Activated CD8-positive, alpha-beta T cell treated with anti-CD3 and anti-CD28 coated beads for 36 hours (primary cell): ENCODE measurements at regions not wholly inside any gene's neighbourhood (a gene's known extent, or its start where the extent isn't known, plus 50 kb on each side); places are given as distances from the start of the nearest gene placed in this dataset.

Experiments used
- ATAC-seq: fragments of 200-7000 bp; cut with Tn5 transposase; one replicate; pipeline ENCODE4 v1.10.0; 2021; ENCODE audit warnings: mild to moderate bottlenecking, moderate library complexity
- CTCF ChIA-PET: fragments of 350-600 bp; sonication (Branson Sonifier 250); formaldehyde crosslinking; loops from one replicate; lab custom pipeline; 2021; ENCODE audit warnings: antibody characterized with exemption; lab: Charles Lee
- POLR2A ChIA-PET: fragments of 350-600 bp; sonication (Branson Sonifier 250); formaldehyde crosslinking; loops from one replicate; lab custom pipeline; 2021; ENCODE audit warnings: antibody characterized with exemption; lab: Charles Lee
- DNase-seq: peaks from one replicate; pipeline ENCODE4 v3.0.0-alpha.2; 2020
- H3K27ac Mint-ChIP-seq: one replicate; pipeline ENCODE4 v1.8.0; 2021; ENCODE audit warnings: mild to moderate bottlenecking, mixed read lengths
- H3K27me3 Mint-ChIP-seq: one replicate; pipeline ENCODE4 v1.8.0; 2021; ENCODE audit warnings: mixed read lengths
- H3K36me3 Mint-ChIP-seq: one replicate; pipeline ENCODE4 v1.8.0; 2021; ENCODE audit warnings: low read depth, mixed read lengths
- H3K4me1 Mint-ChIP-seq: one replicate; pipeline ENCODE4 v1.8.0; 2021; ENCODE audit warnings: low read depth, mixed read lengths
- H3K4me3 Mint-ChIP-seq: one replicate; pipeline ENCODE4 v1.8.0; 2021; ENCODE audit warnings: mild to moderate bottlenecking, moderate library complexity, mixed read lengths
- H3K9me3 Mint-ChIP-seq: one replicate; pipeline ENCODE4 v1.8.0; 2021; ENCODE audit warnings: mixed read lengths
- intact Hi-C: fragments of 100-400 bp; cut with micrococcal nuclease; formaldehyde crosslinking; loops from one replicate; pipeline ENCODE4 v1.10.0; 2022
- TF ChIP-seq, protein P1 (sequence below): fragments of 200-600 bp; IDR thresholded peaks from one replicate; pipeline ENCODE4 v1.8.0; 2022; ENCODE audit warnings: antibody characterized with exemption, mild to moderate bottlenecking

DNA sequence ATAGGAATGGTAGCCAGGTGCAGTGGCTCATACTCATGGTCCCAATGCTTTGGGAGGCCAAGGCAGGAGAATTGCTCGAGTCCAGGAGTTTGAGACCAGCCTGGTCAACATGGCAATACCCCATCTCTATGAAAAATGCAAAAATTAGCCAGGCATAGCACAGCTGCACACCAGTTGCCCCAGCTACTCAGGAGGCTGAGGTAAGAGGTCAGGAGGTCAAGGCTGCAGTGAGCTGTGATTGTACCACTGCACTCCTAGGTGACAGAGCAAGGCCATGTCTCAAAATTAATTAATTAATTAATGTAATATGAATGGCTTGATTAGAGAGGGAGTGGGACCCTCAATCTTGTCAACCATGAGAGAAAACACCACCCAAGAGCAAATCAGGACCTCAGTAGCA lies 198.7 kb upstream of the DUSP10 start:
- Mint-ChIP-seq H3K4me3 (no peak overlapping the region), H3K9me3 (peaks cover 14% of the 10 kb centered on the region), H3K4me1 (no peaks in the 10 kb centered on the region), H3K27ac (no peak overlapping the region), H3K36me3 (peaks cover 9% of the 10 kb centered on the region), H3K27me3 (no peaks in the 10 kb centered on the region)
- POLR2A ChIA-PET = no interaction called here
- TF ChIP-seq, protein P1, sequence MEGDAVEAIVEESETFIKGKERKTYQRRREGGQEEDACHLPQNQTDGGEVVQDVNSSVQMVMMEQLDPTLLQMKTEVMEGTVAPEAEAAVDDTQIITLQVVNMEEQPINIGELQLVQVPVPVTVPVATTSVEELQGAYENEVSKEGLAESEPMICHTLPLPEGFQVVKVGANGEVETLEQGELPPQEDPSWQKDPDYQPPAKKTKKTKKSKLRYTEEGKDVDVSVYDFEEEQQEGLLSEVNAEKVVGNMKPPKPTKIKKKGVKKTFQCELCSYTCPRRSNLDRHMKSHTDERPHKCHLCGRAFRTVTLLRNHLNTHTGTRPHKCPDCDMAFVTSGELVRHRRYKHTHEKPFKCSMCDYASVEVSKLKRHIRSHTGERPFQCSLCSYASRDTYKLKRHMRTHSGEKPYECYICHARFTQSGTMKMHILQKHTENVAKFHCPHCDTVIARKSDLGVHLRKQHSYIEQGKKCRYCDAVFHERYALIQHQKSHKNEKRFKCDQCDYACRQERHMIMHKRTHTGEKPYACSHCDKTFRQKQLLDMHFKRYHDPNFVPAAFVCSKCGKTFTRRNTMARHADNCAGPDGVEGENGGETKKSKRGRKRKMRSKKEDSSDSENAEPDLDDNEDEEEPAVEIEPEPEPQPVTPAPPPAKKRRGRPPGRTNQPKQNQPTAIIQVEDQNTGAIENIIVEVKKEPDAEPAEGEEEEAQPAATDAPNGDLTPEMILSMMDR = no peak
- CTCF ChIA-PET = interaction anchor here (0.6 kb wide), 1 partner anchor 152 kb away, joined by 3 read pairs; no protein-coding TSS in a partner anchor
- intact Hi-C loops = no loop called here
- no peak for DNase-seq
- ATAC-seq = no peak

DNA sequence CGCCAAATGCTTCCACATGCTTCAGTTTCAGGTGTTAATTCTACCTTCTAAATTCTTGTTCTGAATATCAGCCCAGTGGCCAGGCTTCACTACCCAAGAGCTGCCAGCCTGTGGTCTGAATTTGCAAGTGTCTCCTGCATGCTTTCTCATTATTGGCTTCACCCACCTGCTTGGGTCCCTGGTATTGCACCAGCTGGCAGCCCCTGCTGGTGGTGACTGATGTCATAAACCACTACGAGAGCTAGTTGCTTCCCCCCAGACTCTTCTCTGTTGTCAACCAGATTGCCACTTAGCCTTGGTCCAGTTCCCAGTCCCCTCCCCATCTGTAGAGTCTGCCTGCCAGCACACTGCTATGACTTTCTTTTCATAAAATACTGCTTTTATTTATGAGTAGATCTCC lies 197.7 kb upstream of the DUSP10 start:
- Mint-ChIP-seq H3K27ac (no peak overlapping the region), H3K4me3 (no peak overlapping the region), H3K27me3 (no peaks in the 10 kb centered on the region), H3K4me1 (no peaks in the 10 kb centered on the region), H3K36me3 (peaks cover 4% of the 10 kb centered on the region), H3K9me3 (peaks cover 6% of the 10 kb centered on the region)
- intact Hi-C loops = no loop called here
- CTCF ChIA-PET = no interaction called here
- POLR2A ChIA-PET = no interaction called here
- no peak for ATAC-seq
- TF ChIP-seq, protein P1 = no peak
- no peak for DNase-seq

GRCh38 chr1:221937155-221937953 lies 195.5 kb upstream of the DUSP10 start:
- H3K9me3 Mint-ChIP-seq = no peaks in the 10 kb centered on the region
- intact Hi-C loops = no loop called here
- POLR2A ChIA-PET = no interaction called here

DNA sequence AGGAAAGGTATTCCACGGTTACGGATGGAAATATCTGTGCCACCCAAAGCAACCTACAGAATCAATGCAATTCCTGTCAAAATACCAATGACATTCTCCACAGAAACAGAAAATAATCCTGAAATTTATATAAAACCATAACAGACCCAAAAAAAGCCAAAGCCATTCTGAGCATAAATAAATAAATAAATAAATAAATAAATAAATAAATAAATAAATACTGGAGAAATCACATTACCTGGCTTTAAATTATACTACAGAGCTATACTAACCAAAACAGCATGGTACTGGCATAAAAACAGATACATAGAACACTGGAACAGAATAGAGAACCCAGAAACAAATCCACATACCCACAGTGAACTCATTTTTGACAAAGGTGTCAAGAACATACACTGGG lies 191.9 kb upstream of the DUSP10 start:
- TF ChIP-seq, protein P1 = no peak
- CTCF ChIA-PET = no interaction called here
- Mint-ChIP-seq H3K27me3 (peaks cover 2% of the 10 kb centered on the region), H3K9me3 (peaks cover 2% of the 10 kb centered on the region), H3K36me3 (no peaks in the 10 kb centered on the region), H3K4me3 (no peak overlapping the region), H3K27ac (no peak overlapping the region), H3K4me1 (no peaks in the 10 kb centered on the region)
- ATAC-seq (no peak), DNase-seq (no peak)
- POLR2A ChIA-PET = interaction anchor here (0.6 kb wide), 1 partner anchor 59 kb away, joined by 3 read pairs; no protein-coding TSS in a partner anchor
- intact Hi-C loops = no loop called here

More at GRCh38 chr1:221937155-221937953, 195.5 kb upstream of the DUSP10 start:
- no peak overlapping the region for H3K4me3 Mint-ChIP-seq
- H3K36me3 Mint-ChIP-seq = no peaks in the 10 kb centered on the region
- H3K27ac Mint-ChIP-seq = no peak overlapping the region
- CTCF ChIA-PET = interaction anchor here (0.7 kb wide), 1 partner anchor 459 kb away, joined by 3 read pairs; no protein-coding TSS in a partner anchor
- H3K4me1 Mint-ChIP-seq = no peaks in the 10 kb centered on the region
- DNase-seq (no peak), ATAC-seq (no peak)
- no peaks in the 10 kb centered on the region for H3K27me3 Mint-ChIP-seq
- TF ChIP-seq, protein P1 = no peak

GRCh38 chr1:221926441-221926840 lies 184.6 kb upstream of the DUSP10 start:
- Mint-ChIP-seq H3K4me1 (no peaks in the 10 kb centered on the region), H3K9me3 (peaks cover 2% of the 10 kb centered on the region), H3K4me3 (no peak overlapping the region), H3K27me3 (peaks cover 3% of the 10 kb centered on the region), H3K36me3 (no peaks in the 10 kb centered on the region), H3K27ac (no peak overlapping the region)
- ChIA-PET POLR2A (no interaction called here), CTCF (no interaction called here)
- DNase-seq (no peak), ATAC-seq (no peak)
- intact Hi-C loops = no loop called here
- TF ChIP-seq, protein P1 = no peak
